ENCODE measurements at regions not wholly inside any gene's neighbourhood (a gene's known extent, or its start where the extent isn't known, plus 50 kb on each side); places are given as distances from the start of the nearest gene placed in this dataset.
A peak's percentile ranks its signal among the peaks of the same experiment; 100 is the strongest.

- H3K27me3 Mint-ChIP-seq: peaks cover 15% of the 10 kb centered on the region
- Histone ChIP-seq H3K4me1 (ENCODE audit: control insufficient read depth, insufficient read depth, low read length, poor library complexity, severe bottlenecking) (no peaks in the 10 kb centered on the region), H3K27ac (ENCODE audit: insufficient read depth, low read length, poor library complexity, severe bottlenecking) (no peak overlapping the region), H3K27me3 (ENCODE audit: control insufficient read depth, insufficient read depth, low read length) (no peaks in the 10 kb centered on the region), H3K36me3 (ENCODE audit: control insufficient read depth, insufficient read depth, low read length) (no peaks in the 10 kb centered on the region), H3K9me3 (ENCODE audit: control insufficient read depth in 2 of 2, low read length in 2 of 2) (peaks cover 5 to 6% of the 10 kb centered on the region in 2 experiments), H3K4me3 (ENCODE audit: low read depth, low read length) (no peak overlapping the region)
- ATAC-seq (ENCODE audit: low read depth in 2 of 2) (no peak), DNase-seq (no peak)
- H3K4me1 Mint-ChIP-seq: peaks cover 0 to 5% (median 2%) of the 10 kb centered on the region in 4 donors
- H3K4me3 Mint-ChIP-seq: peak overlapping the region in 1 of 4 donors; percentile 34
- H3K36me3 Mint-ChIP-seq: no peaks in the 10 kb centered on the region
- H3K9me3 Mint-ChIP-seq: peaks cover 1 to 15% (median 4%) of the 10 kb centered on the region in 7 donors
- H3K27ac Mint-ChIP-seq: no peak overlapping the region
Measured at GRCh38 chr15:67914537-67915460, 75.0 kb upstream of the RNU6-1 start.

GRCh38 chr15:67915461-67916374 is 75.9 kb upstream of the RNU6-1 start:
- Histone ChIP-seq H3K36me3 (ENCODE audit: control insufficient read depth, insufficient read depth, low read length) (no peaks in the 10 kb centered on the region), H3K9me3 (ENCODE audit: control insufficient read depth in 2 of 2, low read length in 2 of 2) (no peaks in the 10 kb centered on the region), H3K4me3 (ENCODE audit: low read depth, low read length) (no peak overlapping the region), H3K27me3 (ENCODE audit: control insufficient read depth, insufficient read depth, low read length) (no peaks in the 10 kb centered on the region), H3K27ac (ENCODE audit: insufficient read depth, low read length, poor library complexity, severe bottlenecking) (no peak overlapping the region), H3K4me1 (ENCODE audit: control insufficient read depth, insufficient read depth, low read length, poor library complexity, severe bottlenecking) (no peaks in the 10 kb centered on the region)
- Mint-ChIP-seq H3K9me3 (peaks cover 1 to 9% (median 4%) of the 10 kb centered on the region in 7 donors), H3K4me3 (no peak overlapping the region), H3K27me3 (peaks cover 15% of the 10 kb centered on the region), H3K36me3 (no peaks in the 10 kb centered on the region), H3K4me1 (peaks cover 0 to 5% (median 2%) of the 10 kb centered on the region in 4 donors), H3K27ac (no peak overlapping the region)
- ATAC-seq (ENCODE audit: low read depth in 2 of 2) (no peak), DNase-seq (no peak)

- no peaks in the 10 kb centered on the region for H3K36me3 Mint-ChIP-seq
- no peak overlapping the region for H3K27ac Mint-ChIP-seq
- Histone ChIP-seq H3K27ac (ENCODE audit: insufficient read depth, low read length, poor library complexity, severe bottlenecking) (no peak overlapping the region), H3K9me3 (ENCODE audit: control insufficient read depth in 2 of 2, low read length in 2 of 2) (no peaks in the 10 kb centered on the region), H3K4me1 (ENCODE audit: control insufficient read depth, insufficient read depth, low read length, poor library complexity, severe bottlenecking) (no peaks in the 10 kb centered on the region), H3K27me3 (ENCODE audit: control insufficient read depth, insufficient read depth, low read length) (no peaks in the 10 kb centered on the region), H3K36me3 (ENCODE audit: control insufficient read depth, insufficient read depth, low read length) (no peaks in the 10 kb centered on the region), H3K4me3 (ENCODE audit: low read depth, low read length) (no peak overlapping the region)
- H3K27me3 Mint-ChIP-seq: peaks cover 8% of the 10 kb centered on the region
- H3K4me1 Mint-ChIP-seq: peaks cover 0 to 4% (median 2%) of the 10 kb centered on the region in 4 donors
- ATAC-seq (ENCODE audit: low read depth in 2 of 2): no peak
- no peak overlapping the region for H3K4me3 Mint-ChIP-seq
- H3K9me3 Mint-ChIP-seq: peaks cover 0 to 4% (median 2%) of the 10 kb centered on the region in 7 donors
- no peak for DNase-seq
Measured at GRCh38 chr15:67916565-67916964, 76.7 kb upstream of the RNU6-1 start.

- ATAC-seq (ENCODE audit: low read depth in 2 of 2): no peak
- H3K27me3 Mint-ChIP-seq: peaks cover 5% of the 10 kb centered on the region
- H3K27me3 ChIP-seq (ENCODE audit: control insufficient read depth, insufficient read depth, low read length): no peaks in the 10 kb centered on the region
- no peaks in the 10 kb centered on the region for H3K9me3 ChIP-seq (ENCODE audit: control insufficient read depth in 2 of 2, low read length in 2 of 2)
- H3K4me1 Mint-ChIP-seq: no peaks in the 10 kb centered on the region
- H3K4me3 ChIP-seq (ENCODE audit: low read depth, low read length): no peak overlapping the region
- H3K4me1 ChIP-seq (ENCODE audit: control insufficient read depth, insufficient read depth, low read length, poor library complexity, severe bottlenecking): no peaks in the 10 kb centered on the region
- H3K9me3 Mint-ChIP-seq: peaks cover 0 to 4% (median 2%) of the 10 kb centered on the region in 7 donors
- no peak for DNase-seq
- no peaks in the 10 kb centered on the region for H3K36me3 Mint-ChIP-seq
- H3K27ac Mint-ChIP-seq: no peak overlapping the region
- no peak overlapping the region for H3K4me3 Mint-ChIP-seq
- no peak overlapping the region for H3K27ac ChIP-seq (ENCODE audit: insufficient read depth, low read length, poor library complexity, severe bottlenecking)
- no peaks in the 10 kb centered on the region for H3K36me3 ChIP-seq (ENCODE audit: control insufficient read depth, insufficient read depth, low read length)
Measured at GRCh38 chr15:67917037-67917436, 77.2 kb upstream of the RNU6-1 start.

- Histone ChIP-seq H3K27me3 (ENCODE audit: control insufficient read depth, insufficient read depth, low read length) (no peaks in the 10 kb centered on the region), H3K9me3 (ENCODE audit: control insufficient read depth in 2 of 2, low read length in 2 of 2) (no peaks in the 10 kb centered on the region), H3K4me1 (ENCODE audit: control insufficient read depth, insufficient read depth, low read length, poor library complexity, severe bottlenecking) (no peaks in the 10 kb centered on the region), H3K4me3 (ENCODE audit: low read depth, low read length) (no peak overlapping the region), H3K27ac (ENCODE audit: insufficient read depth, low read length, poor library complexity, severe bottlenecking) (no peak overlapping the region), H3K36me3 (ENCODE audit: control insufficient read depth, insufficient read depth, low read length) (no peaks in the 10 kb centered on the region)
- Mint-ChIP-seq H3K4me3 (no peak overlapping the region), H3K9me3 (peaks cover 0 to 4% (median 2%) of the 10 kb centered on the region in 7 donors), H3K27ac (no peak overlapping the region), H3K27me3 (peaks cover 5% of the 10 kb centered on the region), H3K36me3 (no peaks in the 10 kb centered on the region), H3K4me1 (no peaks in the 10 kb centered on the region)
- DNase-seq: no peak
- ATAC-seq (ENCODE audit: low read depth in 2 of 2): no peak
Measured at GRCh38 chr15:67917636-67918035, 77.8 kb upstream of the RNU6-1 start.

GRCh38 chr15:67918205-67918861 is 78.5 kb upstream of the RNU6-1 start:
- no peak for ATAC-seq (ENCODE audit: low read depth in 2 of 2)
- Histone ChIP-seq H3K27me3 (ENCODE audit: control insufficient read depth, insufficient read depth, low read length) (no peaks in the 10 kb centered on the region), H3K9me3 (ENCODE audit: control insufficient read depth in 2 of 2, low read length in 2 of 2) (no peaks in the 10 kb centered on the region), H3K27ac (ENCODE audit: insufficient read depth, low read length, poor library complexity, severe bottlenecking) (no peak overlapping the region), H3K4me1 (ENCODE audit: control insufficient read depth, insufficient read depth, low read length, poor library complexity, severe bottlenecking) (no peaks in the 10 kb centered on the region), H3K4me3 (ENCODE audit: low read depth, low read length) (no peak overlapping the region), H3K36me3 (ENCODE audit: control insufficient read depth, insufficient read depth, low read length) (no peaks in the 10 kb centered on the region)
- Mint-ChIP-seq H3K27me3 (peaks cover 5% of the 10 kb centered on the region), H3K9me3 (peaks cover 0 to 4% (median 3%) of the 10 kb centered on the region in 7 donors), H3K4me1 (no peaks in the 10 kb centered on the region), H3K36me3 (no peaks in the 10 kb centered on the region), H3K27ac (no peak overlapping the region), H3K4me3 (no peak overlapping the region)
- no peak for DNase-seq

GRCh38 chr15:67920524-67921240 is 80.8 kb upstream of the RNU6-1 start:
- Histone ChIP-seq H3K4me1 (ENCODE audit: control insufficient read depth, insufficient read depth, low read length, poor library complexity, severe bottlenecking) (no peaks in the 10 kb centered on the region), H3K36me3 (ENCODE audit: control insufficient read depth, insufficient read depth, low read length) (no peaks in the 10 kb centered on the region), H3K9me3 (ENCODE audit: control insufficient read depth in 2 of 2, low read length in 2 of 2) (no peaks in the 10 kb centered on the region), H3K27me3 (ENCODE audit: control insufficient read depth, insufficient read depth, low read length) (no peaks in the 10 kb centered on the region), H3K4me3 (ENCODE audit: low read depth, low read length) (no peak overlapping the region), H3K27ac (ENCODE audit: insufficient read depth, low read length, poor library complexity, severe bottlenecking) (no peak overlapping the region)
- Mint-ChIP-seq H3K4me3 (no peak overlapping the region), H3K4me1 (no peaks in the 10 kb centered on the region), H3K27ac (no peak overlapping the region), H3K9me3 (peaks cover 3 to 9% (median 3%) of the 10 kb centered on the region in 7 donors), H3K36me3 (no peaks in the 10 kb centered on the region), H3K27me3 (no peaks in the 10 kb centered on the region)
- no peak for DNase-seq
- ATAC-seq (ENCODE audit: low read depth in 2 of 2): no peak
